H1 (cell line): ENCODE measurements at regions not wholly inside any gene's neighbourhood (a gene's known extent, or its start where the extent isn't known, plus 50 kb on each side); places are given as distances from the start of the nearest gene placed in this dataset.

ENCODE experiments used
- CTCF ChIA-PET: fragments of 300-600 bp; sonication (Branson Sonifier 250); formaldehyde crosslinking; loops from one replicate; lab custom pipeline; 2021; ENCODE audit not compliant: partially characterized antibody; lab: Charles Lee
- POLR2A ChIA-PET: fragments of 300-600 bp; sonication (Branson Sonifier 250); formaldehyde crosslinking; loops from one replicate; lab custom pipeline; 2021; ENCODE audit warnings: inconsistent platforms; ENCODE audit not compliant: partially characterized antibody; lab: Charles Lee
- DNase-seq, 2 experiments: peaks; one replicate each; pipeline versions ENCODE4 v3.0.0 to v3.0.0-alpha.2; 2010 to 2022; ENCODE audit warnings: low spot score in 2 of 2, low read depth in 1 of 2, mixed read lengths in 1 of 2
- FAIRE-seq: peaks from 2 replicates; lab custom pipeline; 2011; peaks lifted over from hg19 to GRCh38; lab: Jason Lieb, UNC
- H2AFZ ChIP-seq: 2 replicates; pipeline ENCODE4 v1.8.1; 2012; ENCODE audit warnings: low read length, inconsistent platforms
- H2AK5ac ChIP-seq: 2 replicates; pipeline ENCODE4 v1.6.1; 2013; ENCODE audit warnings: low read depth, low read length
- H2BK120ac ChIP-seq: replicated peaks from 2 replicates; pipeline ENCODE3; 2013; ENCODE audit warnings: low read depth, low read length, inconsistent platforms
- H2BK12ac ChIP-seq: 2 replicates; pipeline ENCODE4 v1.6.1; 2013; ENCODE audit warnings: low read depth, low read length
- H2BK15ac ChIP-seq: 2 replicates; pipeline ENCODE4 v1.6.1; 2013; ENCODE audit warnings: low read length
- H2BK20ac ChIP-seq: 2 replicates; pipeline ENCODE4 v1.6.1; 2013; ENCODE audit warnings: low read length
- H2BK5ac ChIP-seq: 2 replicates; pipeline ENCODE4 v1.6.1; 2013; ENCODE audit warnings: low read depth, low read length
- H3K14ac ChIP-seq: 2 replicates; pipeline ENCODE4 v1.6.1; 2013; ENCODE audit warnings: inconsistent platforms; ENCODE audit not compliant: insufficient read length
- H3K18ac ChIP-seq: 2 replicates; pipeline ENCODE4 v1.6.1; 2013; ENCODE audit warnings: low read length; ENCODE audit errors: extremely low read depth
- H3K23ac ChIP-seq: 2 replicates; pipeline ENCODE4 v1.6.1; 2013; ENCODE audit warnings: inconsistent platforms; ENCODE audit not compliant: insufficient read length
- H3K23me2 ChIP-seq: 2 replicates; pipeline ENCODE4 v1.6.1; 2013; ENCODE audit warnings: low read depth, low read length
- H3K27ac ChIP-seq: 2 replicates; pipeline ENCODE4 v1.6.1; 2011; ENCODE audit warnings: low read depth, low read length, inconsistent platforms
- H3K27me3 ChIP-seq, 4 experiments: replicated peaks in 1 of 4; 1 replicate in 1 of 4; 2 replicates in 3 of 4; pipeline versions ENCODE4 v1.6.1 to v1.8.1; 2011 to 2013; ENCODE audit warnings: low read length in 3 of 4, mild to moderate bottlenecking in 3 of 4, inconsistent platforms in 2 of 4, mixed read lengths in 2 of 4, moderate library complexity in 1 of 4; ENCODE audit not compliant: control insufficient read depth in 3 of 4, insufficient read depth in 3 of 4; ENCODE audit errors: extremely low read depth in 1 of 4
- H3K36me3 ChIP-seq, 4 experiments: 2 replicates each; pipeline versions ENCODE4 v1.6.1 to v1.8.1; 2011 to 2013; ENCODE audit warnings: mild to moderate bottlenecking in 4 of 4, low read length in 3 of 4, moderate library complexity in 2 of 4, control low read depth in 1 of 4, inconsistent platforms in 1 of 4; ENCODE audit not compliant: insufficient read depth in 4 of 4, control insufficient read depth in 2 of 4
- H3K4ac ChIP-seq: replicated peaks from 2 replicates; pipeline ENCODE3; 2013; ENCODE audit warnings: low read length, low read depth, mixed read lengths, inconsistent platforms; ENCODE audit not compliant: insufficient read length
- H3K4me1 ChIP-seq, 4 experiments: replicated peaks in 1 of 4; 1 replicate in 1 of 4; 2 replicates in 3 of 4; pipeline versions ENCODE4 v1.6.1 to v1.8.1; 2011 to 2013; ENCODE audit warnings: low read length in 3 of 4, inconsistent platforms in 2 of 4, mixed read lengths in 1 of 4; ENCODE audit not compliant: insufficient read depth in 4 of 4, control insufficient read depth in 3 of 4
- H3K4me2 ChIP-seq, 2 experiments: 2 replicates each; pipeline versions ENCODE4 v1.6.1 to v1.8.1; 2011 to 2013; ENCODE audit warnings: low read depth in 2 of 2, low read length in 2 of 2, control low read depth in 1 of 2, inconsistent platforms in 1 of 2, mild to moderate bottlenecking in 1 of 2; ENCODE audit not compliant: insufficient read depth in 1 of 2
- H3K4me3 ChIP-seq, 4 experiments: fragments of 200-600, 300-600 bp in 1 of 4; sonication (generic), shearing (Covaris generic), sonication (Bioruptor Twin) in 1 of 4; 2 replicates each; pipeline versions ENCODE4 v1.5.1 to v1.8.1; 2011 to 2016; ENCODE audit warnings: low read length in 4 of 4, low read depth in 3 of 4, control low read depth in 2 of 4, inconsistent platforms in 2 of 4, mild to moderate bottlenecking in 2 of 4, mixed read lengths in 1 of 4, moderate library complexity in 1 of 4; ENCODE audit not compliant: insufficient read depth in 2 of 4; ENCODE audit errors: extremely low read depth in 1 of 4
- H3K56ac ChIP-seq: replicated peaks from 2 replicates; pipeline ENCODE3; 2013; ENCODE audit warnings: low read depth, mild to moderate bottlenecking, mixed read lengths, low read length, inconsistent platforms; ENCODE audit not compliant: insufficient read length
- H3K79me1 ChIP-seq: 2 replicates; pipeline ENCODE4 v1.6.1; 2013; ENCODE audit warnings: low read depth, low read length, control low read depth
- H3K79me2 ChIP-seq, 2 experiments: 2 replicates each; pipeline versions ENCODE4 v1.6.1 to v1.8.1; 2012 to 2013; ENCODE audit warnings: low read length in 2 of 2, mild to moderate bottlenecking in 2 of 2, inconsistent platforms in 1 of 2; ENCODE audit not compliant: insufficient read depth in 2 of 2, control insufficient read depth in 1 of 2
- H3K9ac ChIP-seq, 4 experiments: replicated peaks in 1 of 4; 1 replicate in 1 of 4; 2 replicates in 3 of 4; pipeline versions ENCODE4 v1.6.1 to v1.8.1; 2011 to 2013; ENCODE audit warnings: low read depth in 3 of 4, low read length in 3 of 4, control low read depth in 2 of 4, mild to moderate bottlenecking in 2 of 4, moderate library complexity in 2 of 4, inconsistent platforms in 1 of 4; ENCODE audit errors: extremely low read depth in 1 of 4
- H3K9me3 ChIP-seq, 2 experiments: 2 replicates each; pipeline versions ENCODE4 v1.6.1 to v1.8.1; 2012 to 2013; ENCODE audit warnings: mild to moderate bottlenecking in 2 of 2, moderate library complexity in 2 of 2, control low read depth in 1 of 2, inconsistent platforms in 1 of 2, low read depth in 1 of 2, low read length in 1 of 2, mixed read lengths in 1 of 2; ENCODE audit not compliant: insufficient read depth in 2 of 2
- H4K20me1 ChIP-seq, 2 experiments: replicated peaks in 1 of 2; 2 replicates each; pipeline versions ENCODE3 to v1.8.1; 2011 to 2013; ENCODE audit warnings: inconsistent platforms in 2 of 2, low read length in 2 of 2, mild to moderate bottlenecking in 1 of 2; ENCODE audit not compliant: insufficient read depth in 2 of 2, control insufficient read depth in 1 of 2
- H4K5ac ChIP-seq: 2 replicates; pipeline ENCODE4 v1.6.1; 2013; ENCODE audit warnings: low read length, low read depth, mixed read lengths, inconsistent platforms; ENCODE audit not compliant: insufficient read length
- H4K8ac ChIP-seq: 2 replicates; pipeline ENCODE4 v1.8.0; 2013; ENCODE audit warnings: mild to moderate bottlenecking, moderate library complexity, low read length, inconsistent platforms; ENCODE audit not compliant: insufficient read depth; ENCODE audit errors: extremely low read depth
- H4K91ac ChIP-seq: replicated peaks from 2 replicates; pipeline ENCODE3; 2013; ENCODE audit warnings: low read length, mixed read lengths, inconsistent platforms; ENCODE audit not compliant: insufficient read length
- BACH1 ChIP-seq: IDR thresholded peaks from 2 replicates; pipeline ENCODE4 v1.6.1; 2012; ENCODE audit warnings: low read length, improper control_type of control experiment
- CHD1 ChIP-seq: IDR thresholded peaks from 2 replicates; pipeline ENCODE4 v1.6.1; 2012; ENCODE audit warnings: low read depth, low read length, improper control_type of control experiment
- EGR1 ChIP-seq: IDR thresholded peaks from 2 replicates; pipeline ENCODE4 v1.6.1; 2011; ENCODE audit warnings: low read depth, low read length, borderline replicate concordance
- GTF2F1 ChIP-seq: IDR thresholded peaks from 2 replicates; pipeline ENCODE4 v1.6.1; 2012; ENCODE audit warnings: low read depth, low read length, improper control_type of control experiment, borderline replicate concordance
- WGBS, 2 experiments: shearing (Covaris generic) in 1 of 2; methylation state at CpG; one replicate each; pipeline versions ENCODE4 v1.1.6 to v1.1.7; 2013 to 2015; ENCODE audit warnings: low lambda C conversion rate in 2 of 2, mixed read lengths in 2 of 2, inconsistent platforms in 1 of 2, low coverage in 1 of 2, missing lambda C conversion rate in 1 of 2; ENCODE audit not compliant: insufficient replicate concordance in 2 of 2, insufficient coverage in 1 of 2, insufficient read length in 1 of 2; ENCODE audit errors: extremely low coverage in 1 of 2, missing lambda C conversion rate in 1 of 2; 5-methylcytosine and 5-hydroxymethylcytosine counted together

- no peak overlapping the region for H3K23ac ChIP-seq
- no peak overlapping the region for H3K56ac ChIP-seq
- H2AK5ac ChIP-seq: no peak overlapping the region
- no peak overlapping the region for H3K18ac ChIP-seq
- no peaks in the 10 kb centered on the region for H3K23me2 ChIP-seq
- DNase-seq: no peak
- no peak overlapping the region for H2AFZ ChIP-seq
- H4K8ac ChIP-seq: no peak overlapping the region
- H3K36me3 ChIP-seq: no peaks in the 10 kb centered on the region; a peak in 1 of 8 replicates
- no peak overlapping the region for H2BK12ac ChIP-seq
- TF ChIP-seq BACH1: no peak
- TF ChIP-seq EGR1: no peak
- no peak for TF ChIP-seq CHD1
- no peak for TF ChIP-seq GTF2F1
- H3K27me3 ChIP-seq: no peaks in the 10 kb centered on the region
- H3K79me2 ChIP-seq: no peaks in the 10 kb centered on the region
- H3K4ac ChIP-seq: no peak overlapping the region
- H2BK15ac ChIP-seq: no peak overlapping the region
- H3K27ac ChIP-seq: no peak overlapping the region
- H4K91ac ChIP-seq: no peak overlapping the region
- no peak overlapping the region for H2BK5ac ChIP-seq
- H3K79me1 ChIP-seq: no peaks in the 10 kb centered on the region
- peaks cover 18 to 19% of the 10 kb centered on the region in 2 experiments for H3K9me3 ChIP-seq
- H3K4me3 ChIP-seq: no peak overlapping the region
- POLR2A ChIA-PET: no interaction called here
- H3K4me2 ChIP-seq: no peak overlapping the region
- 92% methylated on average over 1 of the region's 1 CpG; no CpG with 5 or more reads in 1 of the 2 experiments for WGBS, 2 experiments
- no peak overlapping the region for H2BK120ac ChIP-seq
- no peak overlapping the region for H3K9ac ChIP-seq
- H4K5ac ChIP-seq: no peak overlapping the region
- H2BK20ac ChIP-seq: no peak overlapping the region
- no peak overlapping the region for H3K14ac ChIP-seq
- CTCF ChIA-PET: no interaction called here
- H4K20me1 ChIP-seq: no peaks in the 10 kb centered on the region
- FAIRE-seq: no peak
- no peaks in the 10 kb centered on the region for H3K4me1 ChIP-seq
Observed at GRCh38 chr4:127084666-127085065, 548.1 kb upstream of the INTU start.
